HG02571 (cell line): ENCODE measurements at regions not wholly inside any gene's neighbourhood (a gene's known extent, or its start where the extent isn't known, plus 50 kb on each side); places are given as distances from the start of the nearest gene placed in this dataset.

Experiments used
- ATAC-seq: cut with Tn5 transposase; IDR thresholded peaks from one replicate; pipeline ENCODE4 v1.9.1; 2021; ENCODE audit warnings: mild to moderate bottlenecking, moderate library complexity; ENCODE audit not compliant: unreplicated experiment

DNA sequence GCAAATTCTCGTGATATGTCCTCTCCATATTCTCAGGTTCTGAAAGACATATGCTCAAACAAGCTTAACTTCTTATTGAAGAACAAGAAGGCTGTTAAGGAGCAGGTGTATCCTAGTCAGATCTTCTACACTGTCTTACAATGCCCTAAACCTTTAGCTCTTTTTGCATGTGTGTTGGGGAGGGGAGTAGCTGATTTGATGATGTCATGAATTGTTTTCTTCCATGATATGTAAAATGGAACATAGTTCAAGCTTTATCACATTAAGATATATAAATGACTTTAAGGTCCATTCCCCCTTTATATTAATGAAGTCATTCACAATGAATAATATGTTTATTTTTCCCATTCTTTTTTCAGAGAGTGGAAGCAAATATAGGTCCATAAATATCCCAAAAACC lies 332.5 kb upstream of the FAM241A start:
- no peak for ATAC-seq

DNA sequence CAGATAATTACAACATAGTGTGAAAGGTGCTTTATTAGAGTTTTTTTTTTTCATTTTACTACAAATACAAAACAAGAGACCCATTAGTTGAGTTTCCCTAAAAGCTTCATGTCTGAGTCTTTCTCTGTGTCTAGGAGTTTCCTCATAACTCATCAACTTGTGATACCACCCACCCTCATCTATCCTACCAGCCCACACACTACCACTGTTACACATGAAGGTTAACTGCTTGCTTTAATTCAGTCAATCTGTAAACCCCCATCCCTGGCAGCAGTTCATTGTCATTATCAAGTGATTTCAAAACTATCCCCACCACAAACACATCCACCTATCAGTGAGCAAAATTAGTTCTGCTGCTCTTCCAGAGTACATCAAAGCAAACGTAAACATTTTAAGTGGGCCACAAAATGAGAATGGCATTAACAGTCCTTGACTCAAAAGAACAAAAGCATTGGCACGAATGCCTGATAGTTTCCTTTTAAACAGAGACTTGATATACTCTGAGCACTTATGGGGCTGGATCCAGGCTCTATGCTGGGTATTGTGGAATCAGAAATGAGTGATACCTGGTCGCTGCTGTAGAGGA lies 331.6 kb upstream of the FAM241A start:
- ATAC-seq = no peak

DNA sequence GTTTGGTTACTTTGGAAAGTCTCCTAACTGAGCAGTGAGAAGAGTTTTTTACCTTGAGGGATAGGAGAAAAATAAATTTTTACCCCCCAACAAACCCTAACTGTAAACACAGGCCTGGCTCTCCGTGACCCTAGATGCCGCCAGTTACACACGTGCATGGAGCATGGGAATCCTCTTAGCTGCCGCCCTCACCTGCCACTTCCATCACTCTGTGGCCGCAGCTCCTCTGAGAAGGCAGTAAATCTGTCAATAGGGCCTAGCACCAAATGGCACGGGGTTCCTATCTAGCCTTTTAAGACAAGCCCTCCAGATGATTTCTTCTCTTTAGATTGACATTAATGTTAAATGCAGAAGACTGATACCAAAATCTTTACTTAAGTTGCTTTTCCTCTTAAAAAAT lies 330.3 kb upstream of the FAM241A start:
- no peak for ATAC-seq

DNA sequence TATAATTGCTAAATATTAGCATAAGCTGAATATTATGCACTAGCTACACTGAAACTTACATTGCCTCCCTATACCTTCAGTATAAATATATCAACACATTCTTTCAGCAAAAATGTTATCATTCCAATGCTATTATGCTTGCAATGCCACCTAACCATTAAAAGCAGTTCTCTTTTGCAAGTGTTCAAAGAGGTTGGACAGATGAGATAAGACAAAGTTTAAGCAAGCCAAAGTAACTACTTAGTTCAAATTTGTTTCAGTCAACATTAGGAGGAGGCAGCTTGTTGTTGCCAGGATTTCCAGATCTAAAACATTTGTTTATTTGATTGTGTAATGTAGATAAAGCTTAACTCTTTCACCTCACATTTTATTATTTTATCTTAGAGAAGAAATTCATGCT lies 323.9 kb upstream of the FAM241A start:
- no peak for ATAC-seq

DNA sequence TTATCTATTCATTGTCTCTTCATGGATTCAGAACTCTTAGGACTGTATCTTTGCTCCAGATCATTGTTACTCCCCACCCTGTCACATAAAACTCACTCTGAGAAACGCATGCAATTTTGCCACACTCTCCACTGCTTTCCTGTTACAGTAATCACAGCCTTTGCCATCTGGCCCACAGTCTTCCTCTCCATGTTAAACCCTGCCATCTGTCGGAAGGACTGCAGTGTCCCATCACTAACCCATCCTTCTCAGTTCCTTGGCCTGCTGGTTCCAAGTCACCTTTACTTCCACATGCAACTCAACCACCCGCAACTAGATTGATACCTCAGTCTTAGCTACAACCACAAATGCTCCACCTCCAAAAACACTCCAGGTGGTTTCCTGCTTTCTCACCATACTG lies 308.7 kb upstream of the FAM241A start:
- no peak for ATAC-seq

DNA sequence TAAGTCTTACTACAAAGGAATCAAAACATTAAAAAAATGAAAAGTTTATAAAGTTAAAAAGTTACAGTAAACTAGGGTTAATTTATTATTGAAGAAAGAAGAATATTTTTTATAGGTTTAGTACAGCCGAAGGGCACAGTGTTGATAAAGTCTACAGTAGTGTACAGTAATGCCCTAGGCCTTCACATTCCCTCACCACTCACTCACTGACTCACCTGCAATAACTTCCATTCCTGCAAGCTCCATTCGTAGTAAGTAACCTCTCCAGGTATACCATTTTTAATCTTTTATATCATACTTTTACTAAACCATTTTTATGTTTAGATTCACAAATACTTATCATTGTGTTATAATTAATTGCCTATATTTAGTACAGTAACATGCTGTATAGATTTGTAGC lies 307.5 kb upstream of the FAM241A start:
- no peak for ATAC-seq

DNA sequence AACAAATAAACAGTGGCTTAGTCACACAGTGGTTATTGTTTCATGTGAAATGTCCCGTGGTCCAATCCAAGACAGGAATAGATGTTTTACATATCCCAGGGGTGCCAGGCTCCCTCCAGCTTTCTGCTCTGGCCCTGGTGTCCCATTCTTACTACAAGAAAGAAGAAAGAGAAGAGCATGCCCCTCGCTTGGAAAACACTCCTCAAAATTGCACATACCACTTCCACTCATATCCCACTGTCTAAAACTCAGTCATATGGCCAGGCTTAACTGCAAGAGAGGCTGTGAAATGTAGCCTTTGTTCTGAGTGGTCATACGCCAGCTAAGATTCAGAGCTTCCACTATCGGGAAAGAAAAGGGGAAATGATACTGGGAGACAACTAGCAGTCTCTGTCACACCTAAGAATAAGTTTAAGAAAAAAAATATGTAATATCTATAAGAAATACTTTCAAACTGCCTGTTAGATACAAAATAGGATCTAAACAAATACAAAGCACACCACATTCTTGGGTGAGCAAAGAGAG lies 306.8 kb upstream of the FAM241A start:
- ATAC-seq = peak; percentile 71

DNA sequence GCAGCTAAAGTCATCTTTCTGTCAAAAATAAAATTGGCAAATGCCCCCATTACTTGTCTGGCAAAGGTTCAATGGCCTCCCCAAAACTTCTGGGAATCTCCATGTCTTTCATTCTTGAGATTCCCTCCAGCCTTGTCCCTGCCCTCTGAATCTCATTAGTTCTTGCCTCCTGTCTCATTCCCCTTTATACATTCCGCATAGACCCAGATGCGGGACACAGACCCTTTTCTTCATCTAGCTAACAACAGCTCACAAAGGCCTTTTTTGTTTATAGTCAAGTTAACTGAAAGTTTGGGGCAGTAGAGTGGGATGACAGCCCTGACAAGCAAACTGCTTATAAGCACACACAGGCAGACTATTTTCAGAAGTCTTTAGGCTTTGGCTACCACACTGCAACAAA lies 306.1 kb upstream of the FAM241A start:
- ATAC-seq = no peak

DNA sequence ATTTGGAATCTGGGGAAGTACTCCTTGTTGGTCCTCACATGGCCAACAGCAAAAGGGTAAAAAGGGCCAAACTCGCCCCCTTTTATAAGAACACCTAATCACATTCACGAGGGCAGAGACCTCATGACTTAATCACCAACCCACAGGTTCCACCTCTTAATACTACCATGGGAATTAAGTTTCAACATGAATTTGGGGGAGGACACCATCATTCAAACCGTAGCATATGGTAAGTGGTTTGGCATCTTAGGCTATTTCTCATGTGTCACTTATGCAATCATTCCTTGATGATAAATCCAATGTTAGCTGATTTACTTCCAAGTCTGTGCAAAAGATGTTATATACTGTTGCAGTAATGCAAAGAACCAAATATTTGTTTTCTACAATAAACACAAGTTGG lies 302.9 kb upstream of the FAM241A start:
- ATAC-seq = no peak

DNA sequence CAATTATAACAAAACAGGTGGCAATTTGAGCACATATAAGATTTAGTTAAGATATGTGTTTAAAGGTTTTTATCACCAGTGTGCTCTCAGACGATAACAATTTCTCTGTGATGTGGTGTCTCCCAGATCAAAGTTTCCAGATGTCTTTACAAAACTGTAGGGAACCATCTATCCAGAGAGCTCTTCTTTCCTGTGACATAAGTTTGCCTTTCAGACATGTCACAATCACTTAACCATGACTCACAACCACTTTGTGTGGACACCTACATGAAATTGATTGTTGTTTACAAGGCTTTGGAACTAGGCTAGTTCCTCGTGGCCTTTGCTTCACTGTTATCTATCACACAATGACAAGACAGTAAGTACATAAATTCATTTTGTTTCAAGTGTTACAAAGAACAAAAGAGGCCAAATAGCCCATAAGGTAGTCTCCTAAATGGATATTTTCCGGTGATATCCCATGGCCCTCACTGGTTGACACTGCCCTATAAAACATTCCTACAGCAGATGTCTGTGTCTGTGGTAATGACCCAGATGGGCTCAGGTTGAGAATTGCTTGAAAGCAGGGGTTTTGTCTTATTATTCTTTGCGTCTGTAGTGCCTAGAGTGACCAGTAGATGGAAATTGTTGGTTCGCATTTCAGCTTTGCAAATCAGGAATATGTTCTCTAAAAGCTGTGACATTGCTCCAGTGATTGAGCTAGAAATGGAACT lies 297.8 kb upstream of the FAM241A start:
- ATAC-seq = no peak

DNA sequence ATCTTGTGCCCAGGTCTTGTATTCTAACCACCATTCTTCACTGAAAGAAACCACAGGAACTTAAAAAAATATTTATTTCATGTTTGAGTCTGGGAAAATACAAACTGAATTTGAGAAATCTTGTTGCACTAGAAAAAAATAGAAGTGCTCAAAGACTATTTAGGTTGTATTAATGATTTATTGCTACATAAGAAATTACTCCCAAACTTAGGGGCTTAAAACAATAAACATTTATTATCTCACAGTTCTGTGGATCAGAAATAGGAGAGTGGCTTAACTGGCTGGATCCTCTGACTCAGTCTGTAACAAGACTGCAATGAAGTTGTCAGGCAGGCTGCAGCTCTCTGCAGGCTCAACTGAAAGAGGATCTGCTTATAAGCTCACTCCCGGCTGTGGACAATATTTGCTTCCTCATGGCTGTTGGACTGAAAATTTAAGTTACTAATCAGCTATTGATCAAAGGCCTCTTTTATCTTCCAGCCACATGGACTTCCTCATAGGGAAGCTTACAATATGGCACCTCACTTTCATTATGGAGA lies 295.4 kb upstream of the FAM241A start:
- no peak for ATAC-seq

DNA sequence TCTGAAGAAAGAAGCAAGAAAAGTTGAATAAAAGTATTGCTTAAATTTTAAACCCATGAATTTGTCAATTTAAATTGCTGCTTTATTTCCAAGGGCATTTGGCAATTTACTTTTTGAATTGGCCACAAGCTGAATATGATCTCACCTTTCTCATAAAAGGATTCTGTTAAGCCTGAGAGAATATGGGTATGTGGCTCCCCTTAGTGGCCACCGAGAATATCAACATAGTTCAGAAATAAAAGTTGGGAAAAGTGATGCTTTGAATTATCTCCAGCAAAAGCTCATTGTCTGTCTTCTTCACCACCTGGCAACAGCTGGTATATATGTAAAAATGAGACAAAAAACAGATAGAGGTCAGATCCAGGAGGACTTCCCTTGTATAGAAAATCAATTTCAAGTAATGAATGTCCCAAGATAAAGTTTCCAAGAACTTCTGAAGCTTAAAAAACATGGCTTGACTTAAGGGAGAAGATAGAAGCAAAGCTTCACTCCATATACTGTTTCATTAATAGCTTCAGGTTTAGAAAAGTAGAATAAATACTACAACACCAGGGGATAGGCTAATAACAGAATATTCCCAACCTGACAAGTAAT lies 290.7 kb upstream of the FAM241A start:
- no peak for ATAC-seq

DNA sequence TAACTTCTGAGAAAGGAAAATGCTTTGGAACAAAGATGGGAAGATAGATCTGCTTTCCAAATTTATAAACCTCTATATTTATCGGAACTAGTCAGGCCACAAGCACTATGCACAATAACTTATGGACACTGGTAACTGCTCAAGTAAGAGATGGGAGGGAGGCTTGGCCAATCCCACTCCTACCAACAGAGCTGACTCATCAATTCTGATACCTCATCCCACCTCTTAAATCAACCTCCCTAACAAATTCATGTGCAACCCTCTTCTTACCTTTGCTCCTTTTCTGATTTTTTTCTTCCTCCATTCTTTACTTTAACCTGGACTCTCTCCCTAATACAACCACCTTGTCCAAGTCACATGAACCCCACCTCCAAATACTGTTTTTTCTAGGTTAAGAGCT lies 289.9 kb upstream of the FAM241A start:
- no peak for ATAC-seq

DNA sequence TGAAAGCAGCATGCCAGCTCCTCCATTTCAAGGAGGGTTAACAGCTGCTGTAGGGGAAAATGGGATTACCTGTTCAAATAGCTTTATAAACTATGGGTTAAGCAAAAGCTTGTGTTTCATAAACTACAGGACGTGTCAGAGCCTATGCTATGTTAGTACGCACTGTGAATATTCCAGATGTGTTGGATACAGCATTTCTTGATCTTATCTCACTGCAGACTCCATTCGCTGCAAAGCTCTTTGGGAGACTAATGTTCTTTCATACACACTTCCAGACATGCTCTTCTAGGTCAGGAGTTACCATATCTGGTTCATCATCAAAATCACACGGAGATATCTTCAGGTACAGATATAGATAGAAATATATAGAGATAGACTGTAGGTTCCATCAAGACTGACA lies 281.2 kb upstream of the FAM241A start:
- ATAC-seq = no peak

DNA sequence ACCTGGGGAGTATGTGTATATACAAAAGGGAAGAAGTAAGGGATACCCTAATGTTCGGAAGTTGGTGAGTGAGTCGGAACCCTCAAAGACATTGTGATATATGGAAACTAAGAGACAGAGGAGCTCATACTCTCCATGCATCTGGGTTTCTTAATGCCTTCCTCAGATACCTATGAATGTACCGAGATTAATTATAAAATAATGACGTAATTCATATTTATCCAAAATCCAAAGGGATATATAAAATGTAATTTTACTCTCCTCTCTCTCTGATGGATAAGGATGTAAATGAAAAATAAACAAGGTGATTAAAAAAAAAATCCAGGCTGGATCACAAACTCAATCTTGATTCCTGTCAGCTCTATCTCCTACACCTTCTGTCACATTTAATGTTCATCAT lies 275.9 kb upstream of the FAM241A start:
- ATAC-seq = no peak

DNA sequence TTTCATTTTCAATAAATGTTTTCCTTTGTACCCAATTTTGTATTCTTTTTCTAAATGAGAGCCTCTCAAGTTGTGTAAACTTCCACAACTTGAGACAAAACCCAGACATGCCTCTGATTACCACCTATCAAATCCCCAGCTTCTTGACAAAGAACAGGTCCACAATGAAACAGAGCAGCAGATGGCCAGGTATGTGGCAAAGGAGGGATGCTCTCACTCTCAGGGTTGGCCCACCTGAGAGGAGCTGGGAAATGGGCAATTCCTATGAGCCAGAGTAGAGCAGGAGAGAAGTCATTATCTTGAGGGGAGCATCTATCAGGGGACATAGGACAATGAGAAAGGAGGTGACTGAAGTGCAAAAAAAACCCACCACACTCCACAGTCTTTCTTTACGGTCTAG lies 273.5 kb upstream of the FAM241A start:
- no peak for ATAC-seq

DNA sequence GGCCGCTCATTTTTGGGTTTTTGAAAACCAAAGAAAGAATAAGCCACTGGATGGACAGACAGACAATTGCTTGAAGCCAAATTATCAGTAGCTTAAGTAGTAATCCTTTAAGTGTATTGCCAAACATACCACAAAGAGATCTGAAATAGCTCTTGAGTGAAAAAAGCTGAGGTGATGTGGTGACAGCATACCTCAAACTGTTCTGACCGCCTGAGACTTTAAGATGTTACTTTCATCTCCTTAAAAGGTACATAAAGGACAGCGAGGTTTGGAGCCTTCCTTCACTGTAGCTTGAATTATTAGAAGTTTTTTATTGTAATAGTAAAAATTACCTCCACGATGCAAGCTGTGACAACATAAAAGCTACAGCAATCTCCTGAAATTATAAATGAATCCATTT lies 271.5 kb upstream of the FAM241A start:
- no peak for ATAC-seq

DNA sequence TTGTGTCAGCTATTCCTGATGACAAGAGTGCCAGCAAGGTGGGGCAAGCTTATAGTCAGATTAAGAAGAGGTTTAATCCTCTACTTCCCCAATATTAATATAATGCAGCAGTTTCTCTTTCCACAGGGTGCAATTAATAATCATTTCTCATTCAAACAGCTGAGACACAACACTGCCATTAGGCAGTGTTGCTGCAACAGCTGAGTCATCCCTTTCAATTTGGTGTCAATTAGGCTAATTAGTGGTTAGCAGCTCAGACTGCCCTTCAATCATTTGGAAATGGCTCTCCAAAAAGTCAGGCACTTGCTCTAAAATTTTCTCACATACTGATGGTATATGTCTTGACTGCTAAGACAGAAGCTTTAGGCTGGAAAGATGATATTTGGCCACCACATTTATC lies 265.7 kb upstream of the FAM241A start:
- ATAC-seq = no peak

DNA sequence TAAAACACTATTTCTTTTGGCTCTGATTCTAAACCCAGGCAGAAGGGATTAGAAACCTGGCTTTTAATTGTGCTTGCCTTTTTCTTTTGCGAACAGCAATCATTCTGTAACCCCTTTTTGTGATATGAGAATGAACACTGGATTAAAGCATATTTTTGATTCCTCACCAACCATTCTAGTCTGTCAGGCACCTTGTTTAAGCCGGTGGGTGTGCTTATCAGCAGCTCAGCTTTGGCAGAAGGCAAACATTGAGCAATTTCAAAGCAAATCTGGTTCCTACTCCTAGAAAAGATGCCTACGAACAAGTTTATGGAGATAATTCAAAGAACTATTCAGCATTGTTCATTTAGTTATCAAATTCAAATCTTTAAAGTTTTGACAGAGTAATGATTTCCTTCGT lies 265.1 kb upstream of the FAM241A start:
- ATAC-seq = no peak

DNA sequence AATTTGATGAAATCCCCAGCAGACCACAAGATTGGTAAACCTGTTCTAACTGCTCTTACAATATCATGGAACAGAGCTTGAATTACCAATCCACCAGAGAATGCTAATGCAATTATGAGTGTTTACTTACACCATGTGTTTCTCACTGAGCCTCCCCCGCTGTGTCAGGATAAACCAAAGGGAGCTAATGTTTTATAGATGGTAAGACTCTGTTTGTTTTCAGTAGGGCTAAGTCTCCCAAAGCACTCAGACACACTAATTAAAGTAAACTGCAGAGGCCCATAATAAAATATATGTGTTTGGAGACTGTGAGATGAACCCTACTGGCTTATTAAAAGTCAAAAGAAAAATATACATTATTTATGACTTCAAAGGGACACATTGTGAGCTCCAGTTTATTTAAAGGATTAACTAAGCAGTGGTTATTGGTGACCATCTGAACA lies 261.7 kb upstream of the FAM241A start:
- ATAC-seq = no peak

DNA sequence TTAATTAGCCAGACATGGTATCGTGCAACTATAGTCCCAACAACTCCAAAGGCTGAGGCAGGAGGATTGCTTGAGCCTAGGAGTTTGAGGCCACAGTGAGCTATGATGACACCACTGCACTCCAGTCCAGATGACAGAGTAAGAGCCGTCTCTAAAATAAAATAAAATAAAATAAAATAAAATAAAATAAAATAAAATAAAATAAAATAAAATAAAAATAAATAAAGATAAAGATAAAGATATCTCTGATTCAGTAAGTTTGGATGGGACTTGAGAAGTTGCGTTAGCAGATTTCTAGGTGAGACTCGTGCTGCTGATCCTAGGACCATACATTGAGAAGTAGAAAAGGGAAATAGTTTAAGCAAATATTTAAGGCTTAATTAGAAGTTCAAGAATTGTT lies 254.8 kb upstream of the FAM241A start:
- no peak for ATAC-seq

DNA sequence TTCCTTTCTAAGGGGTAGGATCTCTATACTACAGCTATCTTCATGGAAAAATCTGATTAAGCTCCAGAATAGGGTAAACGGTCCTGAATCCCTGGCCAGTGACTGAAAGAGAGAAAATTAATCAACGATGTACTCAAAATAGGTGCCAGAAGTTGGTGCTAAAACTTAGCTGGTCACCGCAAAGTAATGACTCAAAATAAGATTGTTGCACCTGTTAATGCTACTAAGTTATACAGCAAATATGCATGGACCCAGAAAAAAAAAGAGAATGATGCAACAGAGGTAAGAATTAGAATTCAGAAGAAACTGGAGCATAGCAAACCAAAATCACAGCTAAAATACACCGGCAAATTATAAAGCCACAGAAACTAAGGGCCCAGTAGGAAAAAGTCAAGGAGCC lies 239.7 kb upstream of the FAM241A start:
- ATAC-seq = peak; percentile 80
